C1 segment of cervical spinal cord (tissue), 14 donors: ENCODE measurements at regions not wholly inside any gene's neighbourhood (a gene's known extent, or its start where the extent isn't known, plus 50 kb on each side); places are given as distances from the start of the nearest gene placed in this dataset.

Source experiments
- DNase-seq, 14 donors: peaks; one replicate each; lab custom pipeline; 2025; lab: John Stamatoyannopoulos, UW

GRCh38 chrY:19357249-19357648 lies 387.3 kb downstream of the KDM5D start:
- DNase-seq: no peak

- DNase-seq: no peak
These were observed 387.8 kb downstream of the KDM5D start for GRCh38 chrY:19356735-19357134.

GRCh38 chrY:19354857-19355173 lies 389.7 kb downstream of the KDM5D start:
- DNase-seq: no peak

- DNase-seq: no peak
These were observed 390.3 kb downstream of the KDM5D start for GRCh38 chrY:19354061-19354856.

GRCh38 chrY:19351616-19352015 lies 392.9 kb downstream of the KDM5D start:
- no peak for DNase-seq

- no peak for DNase-seq
These were observed 422.8 kb downstream of the KDM5D start for GRCh38 chrY:19321701-19322100.

GRCh38 chrY:19319135-19319534 lies 425.4 kb downstream of the KDM5D start:
- no peak for DNase-seq

- DNase-seq: no peak
These were observed 427.1 kb downstream of the KDM5D start for GRCh38 chrY:19317271-19317987.

GRCh38 chrY:19307627-19308026 lies 436.9 kb downstream of the KDM5D start:
- DNase-seq: no peak

GRCh38 chrY:19303136-19303535 lies 441.4 kb downstream of the KDM5D start:
- DNase-seq: no peak

GRCh38 chrY:19290925-19291324 lies 453.6 kb downstream of the KDM5D start:
- no peak for DNase-seq

- no peak for DNase-seq
These were observed 470.4 kb downstream of the KDM5D start for GRCh38 chrY:19274076-19274475.

GRCh38 chrY:19268331-19268730 lies 476.2 kb downstream of the KDM5D start:
- DNase-seq: no peak

- DNase-seq: no peak
These were observed 479.1 kb downstream of the KDM5D start for GRCh38 chrY:19265404-19265803.

- DNase-seq: no peak
These were observed 482.2 kb downstream of the KDM5D start for GRCh38 chrY:19262310-19262709.

GRCh38 chrY:19232276-19232994 lies 458.9 kb upstream of the HSFY2 start:
- DNase-seq: no peak

- no peak for DNase-seq
These were observed 447.2 kb upstream of the HSFY2 start for GRCh38 chrY:19220784-19221183.

GRCh38 chrY:19208915-19209314 lies 435.4 kb upstream of the HSFY2 start:
- no peak for DNase-seq

- DNase-seq: no peak
These were observed 433.5 kb upstream of the HSFY2 start for GRCh38 chrY:19207048-19207447.

- no peak for DNase-seq
These were observed 407.3 kb upstream of the HSFY2 start for GRCh38 chrY:19180824-19181223.

- DNase-seq: no peak
These were observed 394.6 kb upstream of the HSFY2 start for GRCh38 chrY:19168202-19168565.

GRCh38 chrY:19167319-19168201 lies 394.0 kb upstream of the HSFY2 start:
- DNase-seq: no peak
